NCI-H1930 (cell line): ENCODE measurements at regions not wholly inside any gene's neighbourhood (a gene's known extent, or its start where the extent isn't known, plus 50 kb on each side); places are given as distances from the start of the nearest gene placed in this dataset.
"Not testable (repeated sequence)": the region's sequence is repeated elsewhere in the genome, so short reads cannot be mapped to it uniquely, and the experiment has no call there.

Source experiments
- DNase-seq, 2 experiments: peaks; one replicate each; lab custom pipeline; 2025; lab: John Stamatoyannopoulos, UW

DNA sequence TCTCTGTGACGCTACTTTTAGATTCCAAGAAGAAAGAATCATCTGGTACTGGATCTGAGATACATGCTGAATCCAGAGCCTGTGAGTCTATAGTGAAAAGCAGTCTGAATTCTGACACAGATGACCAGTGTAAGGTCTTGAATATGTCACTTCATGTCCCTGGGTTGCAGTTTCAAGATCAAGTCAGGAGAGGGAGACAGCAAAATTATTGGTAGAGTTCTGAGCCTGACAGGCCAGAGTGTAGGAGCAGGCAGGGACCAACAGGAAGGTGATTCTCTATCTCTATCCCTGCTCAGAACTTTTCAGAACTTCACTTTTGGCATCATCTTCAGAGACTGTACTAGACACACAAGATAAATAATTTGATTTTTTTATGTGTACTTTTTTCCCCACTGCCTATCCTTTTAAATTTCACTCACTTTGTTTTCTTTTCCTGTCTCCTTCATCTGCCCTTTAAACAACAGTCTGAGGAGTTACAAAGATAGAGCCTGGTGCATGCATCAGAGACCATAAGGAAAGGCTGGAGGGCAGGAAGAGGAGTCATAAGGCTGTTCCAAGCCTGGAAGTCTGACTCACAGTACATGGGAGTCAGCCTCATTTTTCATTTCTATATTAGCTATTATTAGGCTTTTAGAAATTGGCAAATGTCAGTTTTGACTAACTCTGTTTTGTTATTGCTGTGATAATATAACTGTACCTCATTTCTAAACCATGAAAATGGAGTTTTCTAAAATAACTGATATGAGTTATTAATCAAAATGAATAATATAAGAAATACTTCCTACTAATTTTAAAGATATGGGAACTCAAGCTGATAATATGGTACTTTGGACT, 120.2 kb upstream of the TMEM229A start:
- peak in 1 of 2 experiments; percentile 6 for DNase-seq

DNA sequence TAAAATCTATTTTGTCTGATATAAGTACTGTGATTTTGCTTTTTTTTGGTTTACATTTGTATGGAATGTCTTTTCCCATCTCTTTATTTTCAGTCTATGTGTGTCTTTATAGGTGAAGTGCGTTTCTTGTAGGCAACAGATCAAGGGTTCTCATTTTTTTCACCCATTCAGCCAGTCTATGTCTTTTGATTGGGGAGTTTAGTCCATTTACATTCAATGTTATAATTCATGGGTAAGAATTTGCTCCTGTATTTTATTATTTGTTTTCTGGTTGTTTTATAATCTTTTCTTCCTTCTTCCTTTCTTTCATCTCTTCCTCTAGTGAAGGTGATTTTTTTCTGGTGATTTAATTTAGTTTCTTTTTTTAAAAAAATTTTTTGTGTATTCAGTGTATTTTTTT, 104.8 kb upstream of the TMEM229A start:
- no peak for DNase-seq

DNA sequence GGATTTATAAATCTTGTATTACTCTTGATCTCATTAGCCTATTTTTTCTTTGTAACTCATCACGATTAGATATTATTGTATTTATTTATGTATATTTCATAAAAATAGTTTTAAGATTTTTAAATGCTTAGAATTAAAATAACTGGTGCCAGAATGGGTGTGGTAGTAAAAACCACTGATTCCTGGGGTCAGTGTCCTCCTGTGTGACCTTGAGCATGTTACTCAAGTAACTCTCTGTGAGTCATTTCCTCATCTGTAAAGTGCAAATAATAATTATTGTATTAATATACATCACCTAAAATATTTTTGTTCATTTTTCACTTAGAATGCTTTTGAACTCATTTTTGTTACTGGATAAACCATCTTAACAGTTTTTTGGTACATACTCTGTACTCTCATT, 91.3 kb upstream of the TMEM229A start:
- no peak for DNase-seq

DNA sequence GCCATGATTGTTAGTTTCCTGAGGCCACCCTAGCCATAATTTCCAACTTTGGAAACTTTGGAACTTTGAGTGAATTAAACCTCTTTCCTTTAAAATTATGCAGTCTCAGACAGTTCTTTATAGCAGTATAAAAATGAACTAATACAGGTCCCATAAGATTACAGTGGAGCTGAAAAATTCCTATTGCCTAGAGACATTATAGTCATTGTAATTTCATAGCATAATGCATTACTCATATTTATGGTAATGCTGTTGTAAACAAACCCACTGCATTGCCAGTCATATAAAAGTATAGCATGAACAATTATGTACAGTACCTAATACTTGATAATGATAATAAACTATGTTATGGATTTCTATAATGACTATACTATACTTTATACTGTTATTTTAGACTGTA, 88.0 kb upstream of the TMEM229A start:
- DNase-seq: no peak

DNA sequence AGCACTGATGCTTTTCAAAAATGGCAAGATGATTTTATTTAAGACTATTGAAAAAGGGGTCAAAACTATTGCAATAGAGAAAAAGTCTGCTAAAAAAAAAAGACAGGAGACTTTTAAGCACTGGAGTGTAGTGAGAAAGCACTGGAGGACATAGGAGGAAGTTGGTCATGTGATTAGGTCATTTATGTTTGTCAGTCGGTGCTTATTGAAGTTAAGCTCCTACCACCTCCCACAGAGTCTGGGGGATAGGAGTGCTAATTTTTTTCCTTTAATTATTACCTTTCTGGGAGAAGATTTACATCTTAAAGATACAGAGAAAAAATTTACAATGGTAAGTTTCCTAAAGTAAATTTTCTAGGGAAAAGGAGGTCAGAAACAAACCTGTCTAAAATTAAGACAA, 80.2 kb upstream of the TMEM229A start:
- no peak for DNase-seq

DNA sequence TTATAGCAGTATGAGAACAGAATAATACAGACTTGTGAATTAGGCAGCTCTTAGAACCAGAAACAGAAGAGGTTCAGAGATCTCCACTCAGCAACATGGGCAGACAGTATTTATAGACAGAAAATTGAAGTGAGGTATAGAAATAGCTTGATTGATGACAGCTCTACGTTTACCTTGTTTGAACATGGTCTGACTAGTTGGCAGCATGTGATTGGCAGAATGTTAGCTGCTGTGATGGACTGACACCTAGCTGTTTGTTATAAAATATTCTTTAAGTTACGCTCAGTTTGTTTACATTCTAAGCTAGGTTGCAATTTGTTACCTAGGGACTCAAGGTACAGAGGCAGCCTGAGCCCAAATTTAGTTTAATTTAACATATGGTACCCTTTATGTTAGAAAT, 73.7 kb upstream of the TMEM229A start:
- no peak for DNase-seq

DNA sequence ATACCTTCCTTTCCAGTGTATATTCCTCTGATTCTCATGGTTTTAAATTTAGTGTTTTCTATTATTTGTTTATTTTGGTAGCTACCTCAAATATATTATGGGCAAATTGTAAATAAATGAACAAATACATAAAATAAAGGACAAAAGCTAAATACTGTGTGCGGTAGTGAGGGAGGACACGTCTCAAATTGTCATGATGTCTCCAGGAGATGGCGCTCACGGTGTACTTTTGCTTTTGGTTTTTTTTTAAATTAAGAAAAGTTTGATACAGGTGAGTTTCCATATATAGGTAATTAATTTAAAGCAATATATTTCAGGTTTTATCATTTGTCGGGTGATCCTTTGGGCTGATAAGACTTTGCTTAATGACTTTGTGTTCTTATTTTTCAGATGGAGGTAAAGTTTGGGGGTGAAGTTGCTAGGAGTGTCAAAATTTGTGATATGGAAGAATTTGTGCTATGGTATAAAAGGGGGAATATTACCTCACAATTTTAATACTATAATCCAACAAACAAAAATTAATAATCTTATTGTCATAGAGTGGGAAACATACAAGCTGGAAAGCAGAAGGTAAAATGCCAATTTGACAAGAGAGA, 68.4 kb upstream of the TMEM229A start:
- no peak for DNase-seq

DNA sequence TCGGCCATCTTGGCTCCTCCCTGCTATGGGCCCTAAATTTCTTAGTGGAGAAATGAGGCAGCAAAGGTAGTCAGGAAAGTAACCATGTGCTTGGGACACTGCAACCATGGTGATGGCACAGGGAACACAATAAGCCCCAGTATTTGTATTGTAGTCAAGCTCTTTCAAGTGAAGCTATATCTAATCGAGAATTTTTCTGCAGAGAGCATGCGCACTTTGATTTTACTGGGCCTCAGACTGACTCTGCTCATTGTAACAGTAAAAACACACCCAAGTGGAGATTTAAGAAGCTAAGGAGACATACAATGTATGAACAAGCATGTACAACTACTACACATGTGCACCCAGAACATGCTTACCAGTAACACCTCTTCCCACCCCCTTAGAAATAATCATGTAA, 67.3 kb upstream of the TMEM229A start:
- DNase-seq: no peak

DNA sequence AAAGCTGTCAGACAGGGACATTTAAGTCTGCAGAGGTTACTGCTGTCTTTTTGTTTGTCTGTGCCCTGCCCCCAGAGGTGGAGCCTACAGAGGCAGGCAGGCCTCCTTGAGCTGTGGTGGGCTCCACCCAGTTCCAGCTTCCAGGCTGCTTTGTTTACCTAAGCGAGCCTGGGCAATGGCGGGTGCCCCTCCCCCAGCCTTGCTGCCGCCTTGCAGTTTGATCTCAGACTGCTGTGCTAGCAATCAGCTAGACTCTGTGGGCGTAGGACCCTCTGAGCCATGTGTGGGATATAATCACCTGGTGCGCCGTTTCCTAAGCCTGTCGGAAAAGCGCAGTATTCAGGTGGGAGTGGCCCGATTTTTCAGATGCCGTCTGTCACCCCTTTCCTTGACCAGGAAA, 66.7 kb upstream of the TMEM229A start:
- DNase-seq: not testable (repeated sequence)

DNA sequence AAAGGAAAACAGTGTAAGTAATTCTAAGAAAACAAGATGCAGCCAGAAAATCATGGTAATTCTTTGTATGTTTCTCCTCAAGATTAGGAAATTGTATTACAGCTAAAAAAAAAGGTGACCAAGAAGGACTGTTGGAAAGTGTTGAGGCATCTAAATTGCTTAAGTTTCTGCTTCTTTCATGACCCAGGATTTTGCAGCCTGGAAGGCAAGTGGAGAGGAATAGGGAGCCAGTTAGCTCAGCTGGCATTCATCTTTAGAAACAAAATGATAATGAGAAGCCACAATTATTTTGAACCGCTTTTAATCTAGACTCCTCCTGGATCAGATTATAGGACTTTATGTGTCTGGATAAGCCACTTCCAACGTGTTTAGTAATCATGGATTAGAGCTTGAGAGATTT, 56.8 kb upstream of the TMEM229A start:
- no peak for DNase-seq

DNA sequence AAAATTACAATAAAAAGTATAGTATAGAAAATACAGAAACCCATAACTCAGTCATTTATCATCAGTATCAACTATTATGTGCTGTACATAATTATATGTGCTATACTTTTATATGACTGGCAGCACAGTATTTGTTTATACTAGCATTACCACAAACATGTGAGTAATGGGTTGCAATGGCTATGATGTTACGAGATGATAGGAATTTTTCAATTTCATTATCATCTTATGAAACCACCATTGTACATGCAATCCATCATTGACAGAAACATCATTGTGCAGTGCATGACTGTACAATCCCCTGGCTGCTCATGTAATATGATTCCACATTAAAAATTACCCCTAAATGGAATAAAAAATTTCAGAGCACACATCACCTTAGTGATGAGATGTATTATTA, 55.7 kb upstream of the TMEM229A start:
- DNase-seq: no peak

DNA sequence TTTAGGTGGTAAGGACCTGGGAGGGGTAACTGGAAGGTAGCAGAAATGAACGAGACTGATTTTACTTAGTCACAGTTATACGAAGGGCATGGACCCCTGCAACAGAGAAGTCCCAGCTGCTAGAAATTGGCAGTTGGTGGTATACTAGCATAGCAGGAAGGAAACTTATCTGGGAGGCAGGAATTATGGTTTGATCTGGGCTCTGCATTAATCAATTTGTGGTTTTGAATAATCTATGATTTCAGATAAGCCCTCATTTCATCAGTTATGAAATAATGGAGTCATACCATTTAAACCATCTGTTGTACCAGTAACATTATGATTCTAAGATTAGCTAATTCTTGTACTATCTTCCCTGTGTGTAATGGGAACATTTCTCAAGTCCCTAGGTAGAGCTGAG, 54.0 kb upstream of the TMEM229A start:
- DNase-seq: no peak

DNA sequence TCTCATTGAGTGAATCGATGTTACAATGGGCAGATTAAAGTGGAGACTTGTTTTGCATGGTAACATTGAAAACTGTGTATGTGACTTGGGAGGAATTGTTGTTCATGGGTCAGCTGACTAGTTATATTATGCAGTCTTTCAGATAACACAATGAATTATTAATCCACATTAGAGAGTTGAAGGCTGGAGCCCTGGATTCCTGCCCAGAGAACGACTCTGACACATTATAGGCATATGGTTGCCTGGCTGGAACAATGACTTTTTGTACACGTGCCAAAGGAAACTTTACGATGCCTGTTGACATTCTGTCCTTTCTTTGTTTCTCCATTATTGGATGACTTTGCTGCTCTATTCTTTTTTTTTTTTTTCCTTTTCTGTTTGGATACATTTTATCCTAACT, 52.3 kb upstream of the TMEM229A start:
- DNase-seq: no peak

DNA sequence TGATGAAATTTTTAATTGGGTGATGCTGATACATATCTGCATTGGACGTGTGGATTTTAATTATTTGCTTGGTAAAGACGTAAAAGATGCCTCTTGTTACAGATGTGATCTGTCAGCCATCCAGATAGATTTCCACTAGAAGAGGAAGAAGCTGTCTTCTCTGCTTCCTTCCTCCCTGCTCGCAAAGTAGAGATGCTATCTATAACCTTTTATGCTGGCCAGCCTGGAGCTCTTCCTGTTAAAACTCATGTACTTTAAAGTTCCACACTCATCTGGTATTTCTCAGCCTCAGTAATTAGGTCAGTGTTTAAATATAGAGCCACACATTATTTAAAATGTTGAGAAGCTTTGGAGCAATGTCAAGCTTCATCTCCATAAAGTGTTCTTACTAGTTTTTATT, 51.2 kb upstream of the TMEM229A start:
- DNase-seq: no peak
